ENCODE measurements at regions not wholly inside any gene's neighbourhood (a gene's known extent, or its start where the extent isn't known, plus 50 kb on each side); places are given as distances from the start of the nearest gene placed in this dataset.

DNA sequence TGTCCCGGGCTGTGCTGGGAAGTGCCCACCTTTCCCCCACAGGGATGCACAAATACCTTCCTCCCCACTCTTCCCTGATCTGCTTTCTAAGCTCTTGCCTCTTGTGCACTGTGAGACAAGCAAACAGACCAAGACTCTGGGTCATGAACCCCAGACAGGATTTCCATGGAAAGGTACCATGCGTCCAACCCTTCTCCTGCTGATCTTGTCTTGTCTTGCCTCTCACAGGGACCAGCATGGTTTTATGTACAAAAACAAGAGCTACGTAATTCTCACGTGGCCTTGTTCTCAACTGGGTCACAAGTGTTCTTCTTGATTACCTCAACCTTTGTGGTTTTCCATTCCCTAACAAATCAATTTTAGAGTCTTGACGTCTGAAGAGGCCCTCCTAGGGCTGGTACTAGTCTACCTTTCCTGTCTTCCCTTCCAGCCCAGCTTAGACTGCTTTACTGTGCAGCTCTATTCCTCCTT, 176.5 kb upstream of the MAP3K1 start:
- TF ChIP-seq, protein P1, sequence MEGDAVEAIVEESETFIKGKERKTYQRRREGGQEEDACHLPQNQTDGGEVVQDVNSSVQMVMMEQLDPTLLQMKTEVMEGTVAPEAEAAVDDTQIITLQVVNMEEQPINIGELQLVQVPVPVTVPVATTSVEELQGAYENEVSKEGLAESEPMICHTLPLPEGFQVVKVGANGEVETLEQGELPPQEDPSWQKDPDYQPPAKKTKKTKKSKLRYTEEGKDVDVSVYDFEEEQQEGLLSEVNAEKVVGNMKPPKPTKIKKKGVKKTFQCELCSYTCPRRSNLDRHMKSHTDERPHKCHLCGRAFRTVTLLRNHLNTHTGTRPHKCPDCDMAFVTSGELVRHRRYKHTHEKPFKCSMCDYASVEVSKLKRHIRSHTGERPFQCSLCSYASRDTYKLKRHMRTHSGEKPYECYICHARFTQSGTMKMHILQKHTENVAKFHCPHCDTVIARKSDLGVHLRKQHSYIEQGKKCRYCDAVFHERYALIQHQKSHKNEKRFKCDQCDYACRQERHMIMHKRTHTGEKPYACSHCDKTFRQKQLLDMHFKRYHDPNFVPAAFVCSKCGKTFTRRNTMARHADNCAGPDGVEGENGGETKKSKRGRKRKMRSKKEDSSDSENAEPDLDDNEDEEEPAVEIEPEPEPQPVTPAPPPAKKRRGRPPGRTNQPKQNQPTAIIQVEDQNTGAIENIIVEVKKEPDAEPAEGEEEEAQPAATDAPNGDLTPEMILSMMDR (IDR thresholded peaks at IDR 0.05) = no peak
- no peak for TF ChIP-seq POLR2A (IDR thresholded peaks at IDR 0.05)

Data from stomach (tissue), 4 donors.